ENCODE measurements at regions not wholly inside any gene's neighbourhood (a gene's known extent, or its start where the extent isn't known, plus 50 kb on each side); places are given as distances from the start of the nearest gene placed in this dataset.

DNA sequence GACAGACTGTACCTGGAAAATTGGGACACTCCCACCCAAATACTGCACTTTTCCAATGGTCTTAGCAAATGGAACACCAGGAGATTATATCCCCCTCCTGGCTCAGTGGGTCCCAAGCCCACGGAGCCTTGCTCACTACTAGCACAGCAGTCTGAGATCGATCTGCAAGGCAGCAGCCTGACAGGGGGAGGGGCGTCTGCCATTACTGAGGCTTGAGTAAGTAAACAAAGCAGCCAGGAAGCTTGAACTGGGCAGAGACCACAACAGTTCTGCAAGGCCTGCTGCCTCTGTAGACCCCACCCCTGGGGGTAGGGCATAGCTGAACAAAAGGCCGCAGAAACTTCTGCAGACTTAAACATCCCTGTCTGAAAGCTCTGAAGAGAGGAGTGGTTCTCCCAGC is 260.0 kb upstream of the ST8SIA4 start:
- H3K36me3 Mint-ChIP-seq (ENCODE audit: unreplicated experiment), result no peaks in the 10 kb centered on the region
- H3K4me1 Mint-ChIP-seq (ENCODE audit: unreplicated experiment), result no peaks in the 10 kb centered on the region
- TF ChIP-seq, protein P1, sequence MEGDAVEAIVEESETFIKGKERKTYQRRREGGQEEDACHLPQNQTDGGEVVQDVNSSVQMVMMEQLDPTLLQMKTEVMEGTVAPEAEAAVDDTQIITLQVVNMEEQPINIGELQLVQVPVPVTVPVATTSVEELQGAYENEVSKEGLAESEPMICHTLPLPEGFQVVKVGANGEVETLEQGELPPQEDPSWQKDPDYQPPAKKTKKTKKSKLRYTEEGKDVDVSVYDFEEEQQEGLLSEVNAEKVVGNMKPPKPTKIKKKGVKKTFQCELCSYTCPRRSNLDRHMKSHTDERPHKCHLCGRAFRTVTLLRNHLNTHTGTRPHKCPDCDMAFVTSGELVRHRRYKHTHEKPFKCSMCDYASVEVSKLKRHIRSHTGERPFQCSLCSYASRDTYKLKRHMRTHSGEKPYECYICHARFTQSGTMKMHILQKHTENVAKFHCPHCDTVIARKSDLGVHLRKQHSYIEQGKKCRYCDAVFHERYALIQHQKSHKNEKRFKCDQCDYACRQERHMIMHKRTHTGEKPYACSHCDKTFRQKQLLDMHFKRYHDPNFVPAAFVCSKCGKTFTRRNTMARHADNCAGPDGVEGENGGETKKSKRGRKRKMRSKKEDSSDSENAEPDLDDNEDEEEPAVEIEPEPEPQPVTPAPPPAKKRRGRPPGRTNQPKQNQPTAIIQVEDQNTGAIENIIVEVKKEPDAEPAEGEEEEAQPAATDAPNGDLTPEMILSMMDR (IDR thresholded peaks at IDR 0.05), result no peak
- no peaks in the 10 kb centered on the region for H3K27me3 Mint-ChIP-seq (ENCODE audit: unreplicated experiment)
- peaks cover 18% of the 10 kb centered on the region for H3K9me3 Mint-ChIP-seq (ENCODE audit: unreplicated experiment)
- DNase-seq (ENCODE audit: extremely low spot score, unreplicated experiment), result no peak
- H3K4me3 Mint-ChIP-seq (ENCODE audit: unreplicated experiment), result no peak overlapping the region
- no peak overlapping the region for H3K27ac Mint-ChIP-seq (ENCODE audit: unreplicated experiment)

DNA sequence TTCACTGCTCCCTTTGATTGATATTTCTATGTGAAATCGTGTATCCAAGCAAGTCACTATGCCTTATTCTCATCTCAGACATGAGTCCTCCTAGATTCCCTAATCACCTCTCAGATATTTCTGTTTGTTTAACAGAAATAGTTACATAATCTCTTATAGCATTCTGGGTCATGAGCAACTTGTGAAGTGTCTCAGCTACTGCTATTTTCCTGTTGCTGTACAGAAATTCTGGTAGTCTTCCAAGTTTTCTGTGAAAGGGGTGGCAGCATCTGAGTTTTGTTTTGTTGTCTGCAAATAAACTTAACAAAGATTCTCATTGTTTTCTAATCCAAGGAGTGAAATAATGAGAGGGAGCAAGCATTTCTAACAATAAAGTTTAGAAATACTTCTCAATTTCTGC is 256.9 kb upstream of the ST8SIA4 start:
- H3K36me3 Mint-ChIP-seq (ENCODE audit: unreplicated experiment), result no peaks in the 10 kb centered on the region
- TF ChIP-seq, protein P1 (IDR thresholded peaks at IDR 0.05), result no peak
- H3K9me3 Mint-ChIP-seq (ENCODE audit: unreplicated experiment), result peaks cover 9% of the 10 kb centered on the region
- H3K4me1 Mint-ChIP-seq (ENCODE audit: unreplicated experiment), result no peaks in the 10 kb centered on the region
- H3K27me3 Mint-ChIP-seq (ENCODE audit: unreplicated experiment), result no peaks in the 10 kb centered on the region
- no peak overlapping the region for H3K4me3 Mint-ChIP-seq (ENCODE audit: unreplicated experiment)
- no peak overlapping the region for H3K27ac Mint-ChIP-seq (ENCODE audit: unreplicated experiment)
- no peak for DNase-seq (ENCODE audit: extremely low spot score, unreplicated experiment)

DNA sequence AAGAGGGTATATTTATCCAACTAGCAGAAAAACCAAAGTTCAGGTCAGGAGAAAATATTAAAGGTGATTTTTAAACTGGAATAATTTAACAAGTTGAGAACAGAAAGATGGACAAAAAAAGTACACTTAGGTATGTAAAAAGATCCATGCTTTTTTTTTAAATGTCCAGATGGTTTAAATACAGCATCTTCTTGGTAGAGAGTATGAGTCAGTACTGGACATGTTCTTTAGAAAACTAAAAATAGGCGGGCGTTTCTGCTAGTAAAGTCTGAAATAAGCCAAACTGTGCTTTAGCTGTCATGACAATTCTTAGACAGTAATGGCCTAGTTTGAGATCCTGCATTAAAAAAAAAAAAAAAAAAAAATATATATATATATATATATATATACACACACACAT is 255.9 kb upstream of the ST8SIA4 start:
- Mint-ChIP-seq H3K9me3 (ENCODE audit: unreplicated experiment) (peaks cover 6% of the 10 kb centered on the region), H3K27me3 (ENCODE audit: unreplicated experiment) (no peaks in the 10 kb centered on the region), H3K4me3 (ENCODE audit: unreplicated experiment) (no peak overlapping the region), H3K36me3 (ENCODE audit: unreplicated experiment) (no peaks in the 10 kb centered on the region), H3K4me1 (ENCODE audit: unreplicated experiment) (no peaks in the 10 kb centered on the region), H3K27ac (ENCODE audit: unreplicated experiment) (no peak overlapping the region)
- TF ChIP-seq, protein P1 (IDR thresholded peaks at IDR 0.05), result no peak
- DNase-seq (ENCODE audit: extremely low spot score, unreplicated experiment), result no peak

DNA sequence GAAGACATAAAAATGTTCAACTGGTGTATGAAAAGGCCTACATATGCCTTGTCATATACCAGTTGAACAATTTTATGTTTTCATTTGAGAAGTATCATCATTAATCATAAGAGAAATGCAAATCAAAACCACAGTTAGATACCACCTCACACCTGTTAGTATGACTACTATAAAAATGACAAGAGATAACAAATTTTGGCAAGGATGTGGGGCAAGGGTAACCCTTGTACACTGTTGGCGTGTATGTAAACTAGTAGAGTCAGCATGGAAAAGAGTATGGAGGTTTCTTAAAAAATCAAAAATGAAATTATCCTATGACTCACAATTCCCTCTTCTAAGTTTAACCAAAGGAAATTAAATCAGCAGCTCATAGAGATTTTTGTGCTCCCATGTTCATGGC is 250.4 kb upstream of the ST8SIA4 start:
- DNase-seq (ENCODE audit: extremely low spot score, unreplicated experiment), result no peak
- TF ChIP-seq, protein P1 (IDR thresholded peaks at IDR 0.05), result no peak
- H3K4me3 Mint-ChIP-seq (ENCODE audit: unreplicated experiment), result no peak overlapping the region
- no peaks in the 10 kb centered on the region for H3K9me3 Mint-ChIP-seq (ENCODE audit: unreplicated experiment)
- H3K36me3 Mint-ChIP-seq (ENCODE audit: unreplicated experiment), result no peaks in the 10 kb centered on the region
- no peak overlapping the region for H3K27ac Mint-ChIP-seq (ENCODE audit: unreplicated experiment)
- no peaks in the 10 kb centered on the region for H3K4me1 Mint-ChIP-seq (ENCODE audit: unreplicated experiment)
- no peaks in the 10 kb centered on the region for H3K27me3 Mint-ChIP-seq (ENCODE audit: unreplicated experiment)

DNA sequence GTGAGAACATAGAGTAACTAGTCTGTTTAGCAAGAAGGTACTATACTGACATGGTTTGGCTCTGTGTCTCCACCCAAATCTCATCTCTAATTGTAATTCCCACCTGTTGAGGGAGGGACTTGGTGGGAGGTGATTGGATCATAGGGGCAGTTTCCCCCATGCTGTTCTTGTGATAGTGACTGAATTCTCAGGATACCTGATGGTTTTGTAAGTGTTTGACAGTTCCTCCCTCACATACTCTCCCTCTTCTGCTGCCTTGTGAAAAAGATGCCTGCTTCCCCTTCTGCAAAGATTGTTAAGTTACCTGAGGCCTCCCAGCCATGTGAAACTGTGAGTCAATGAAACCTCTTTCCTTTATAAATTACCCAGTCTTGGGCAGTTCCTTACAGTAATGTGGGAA is 240.4 kb upstream of the ST8SIA4 start:
- no peaks in the 10 kb centered on the region for H3K36me3 Mint-ChIP-seq (ENCODE audit: unreplicated experiment)
- H3K4me3 Mint-ChIP-seq (ENCODE audit: unreplicated experiment), result no peak overlapping the region
- H3K4me1 Mint-ChIP-seq (ENCODE audit: unreplicated experiment), result no peaks in the 10 kb centered on the region
- no peaks in the 10 kb centered on the region for H3K27me3 Mint-ChIP-seq (ENCODE audit: unreplicated experiment)
- peaks cover 13% of the 10 kb centered on the region for H3K9me3 Mint-ChIP-seq (ENCODE audit: unreplicated experiment)
- H3K27ac Mint-ChIP-seq (ENCODE audit: unreplicated experiment), result no peak overlapping the region
- TF ChIP-seq, protein P1 (IDR thresholded peaks at IDR 0.05), result no peak
- DNase-seq (ENCODE audit: extremely low spot score, unreplicated experiment), result no peak

Data from osteocyte (in vitro differentiated cells).